ENCODE measurements at regions not wholly inside any gene's neighbourhood (a gene's known extent, or its start where the extent isn't known, plus 50 kb on each side); places are given as distances from the start of the nearest gene placed in this dataset.

- no peak overlapping the region for H4K91ac ChIP-seq (ENCODE audit: low read depth, low read length, poor library complexity)
- H3K4me2 ChIP-seq (ENCODE audit: insufficient read depth, low read length, poor library complexity, severe bottlenecking), result no peak overlapping the region
- no peak overlapping the region for H3K9ac ChIP-seq (ENCODE audit: low read depth, low read length, poor library complexity)
- no peak for DNase-seq (ENCODE audit: low spot score)
- WGBS, 2 donors (ENCODE audit: extremely low coverage in 2 of 2, insufficient read length in 2 of 2, insufficient replicate concordance in 1 of 2), result no CpG with 5 or more reads among the region's 3 CpGs
- H2BK120ac ChIP-seq (ENCODE audit: low read depth, low read length), result no peak overlapping the region
- peaks cover 0 to 8% of the 10 kb centered on the region in 2 donors for H3K9me3 ChIP-seq (replicated peaks in 1 of 2; ENCODE audit: control insufficient read depth in 2 of 2, insufficient read depth in 1 of 2, low read depth in 1 of 2, low read length in 2 of 2)
- H3K79me1 ChIP-seq (ENCODE audit: low read depth, low read length), result no peaks in the 10 kb centered on the region
- H2AK5ac ChIP-seq (ENCODE audit: low read depth, low read length), result no peak overlapping the region
- no peaks in the 10 kb centered on the region for H3K27me3 ChIP-seq (ENCODE audit: control insufficient read depth in 3 of 3, insufficient read depth in 3 of 3, low read depth in 1 of 3, low read length in 3 of 3)
- H2AFZ ChIP-seq (ENCODE audit: low read length), result no peak overlapping the region
- H3K4me1 ChIP-seq (ENCODE audit: control insufficient read depth in 2 of 2, insufficient read depth in 1 of 2, low read depth in 1 of 2, low read length in 2 of 2), result no peaks in the 10 kb centered on the region
- H3K18ac ChIP-seq (ENCODE audit: low read length), result no peak overlapping the region
- no peak overlapping the region for H2BK12ac ChIP-seq (ENCODE audit: low read length)
- no peak overlapping the region for H3K4ac ChIP-seq (ENCODE audit: low read length)
- no peak overlapping the region for H2BK5ac ChIP-seq (ENCODE audit: low read length)
- H2BK15ac ChIP-seq (ENCODE audit: low read length), result no peak overlapping the region
- no peaks in the 10 kb centered on the region for H3K36me3 ChIP-seq (replicated peaks in 1 of 2; ENCODE audit: control insufficient read depth in 2 of 2, insufficient read depth in 2 of 2, low read length in 2 of 2)
- H4K8ac ChIP-seq (ENCODE audit: low read depth, low read length), result no peak overlapping the region
- H3K23ac ChIP-seq (ENCODE audit: low read depth, low read length, poor library complexity), result no peak overlapping the region
- H3K14ac ChIP-seq (ENCODE audit: low read length), result no peak overlapping the region
- no peak overlapping the region for H3K4me3 ChIP-seq (ENCODE audit: low read length in 2 of 2)
- no peak overlapping the region for H3K27ac ChIP-seq (replicated peaks; ENCODE audit: low read length)
Observed at GRCh38 chr3:28972921-28973320, 307.9 kb upstream of the RBMS3 start.

GRCh38 chr3:28973609-28974008 lies 307.3 kb upstream of the RBMS3 start:
- Histone ChIP-seq H4K91ac (ENCODE audit: low read depth, low read length, poor library complexity) (no peak overlapping the region), H3K27ac (replicated peaks; ENCODE audit: low read length) (no peak overlapping the region), H2AFZ (ENCODE audit: low read length) (no peak overlapping the region), H3K9ac (ENCODE audit: low read depth, low read length, poor library complexity) (no peak overlapping the region), H4K8ac (ENCODE audit: low read depth, low read length) (no peak overlapping the region), H3K36me3 (replicated peaks in 1 of 2; ENCODE audit: control insufficient read depth in 2 of 2, insufficient read depth in 2 of 2, low read length in 2 of 2) (no peaks in the 10 kb centered on the region), H2BK12ac (ENCODE audit: low read length) (no peak overlapping the region), H2BK15ac (ENCODE audit: low read length) (no peak overlapping the region), H2BK120ac (ENCODE audit: low read depth, low read length) (no peak overlapping the region), H2BK5ac (ENCODE audit: low read length) (no peak overlapping the region), H3K4ac (ENCODE audit: low read length) (no peak overlapping the region), H3K23ac (ENCODE audit: low read depth, low read length, poor library complexity) (no peak overlapping the region), H3K79me1 (ENCODE audit: low read depth, low read length) (no peaks in the 10 kb centered on the region), H3K14ac (ENCODE audit: low read length) (no peak overlapping the region), H3K18ac (ENCODE audit: low read length) (no peak overlapping the region), H3K4me1 (ENCODE audit: control insufficient read depth in 2 of 2, insufficient read depth in 1 of 2, low read depth in 1 of 2, low read length in 2 of 2) (no peaks in the 10 kb centered on the region), H3K4me3 (ENCODE audit: low read length in 2 of 2) (no peak overlapping the region), H3K27me3 (ENCODE audit: control insufficient read depth in 3 of 3, insufficient read depth in 3 of 3, low read depth in 1 of 3, low read length in 3 of 3) (no peaks in the 10 kb centered on the region), H3K9me3 (replicated peaks in 1 of 2; ENCODE audit: control insufficient read depth in 2 of 2, insufficient read depth in 1 of 2, low read depth in 1 of 2, low read length in 2 of 2) (peaks cover 0 to 8% of the 10 kb centered on the region in 2 donors), H3K4me2 (ENCODE audit: insufficient read depth, low read length, poor library complexity, severe bottlenecking) (no peak overlapping the region), H2AK5ac (ENCODE audit: low read depth, low read length) (no peak overlapping the region)
- DNase-seq (ENCODE audit: low spot score), result no peak

- 100% methylated on average over 1 of the region's 3 CpGs; no CpG with 5 or more reads in 1 of the 2 donors for WGBS, 2 donors (ENCODE audit: extremely low coverage in 2 of 2, insufficient read length in 2 of 2, insufficient replicate concordance in 1 of 2)
- H3K18ac ChIP-seq (ENCODE audit: low read length), result no peak overlapping the region
- no peak overlapping the region for H3K4me2 ChIP-seq (ENCODE audit: insufficient read depth, low read length, poor library complexity, severe bottlenecking)
- no peaks in the 10 kb centered on the region for H3K79me1 ChIP-seq (ENCODE audit: low read depth, low read length)
- no peak overlapping the region for H3K4me3 ChIP-seq (ENCODE audit: low read length in 2 of 2)
- no peak overlapping the region for H2BK120ac ChIP-seq (ENCODE audit: low read depth, low read length)
- no peaks in the 10 kb centered on the region for H3K36me3 ChIP-seq (replicated peaks in 1 of 2; ENCODE audit: control insufficient read depth in 2 of 2, insufficient read depth in 2 of 2, low read length in 2 of 2)
- no peak overlapping the region for H3K14ac ChIP-seq (ENCODE audit: low read length)
- H3K9ac ChIP-seq (ENCODE audit: low read depth, low read length, poor library complexity), result no peak overlapping the region
- H3K27me3 ChIP-seq (ENCODE audit: control insufficient read depth in 3 of 3, insufficient read depth in 3 of 3, low read depth in 1 of 3, low read length in 3 of 3), result no peaks in the 10 kb centered on the region
- no peak overlapping the region for H3K27ac ChIP-seq (replicated peaks; ENCODE audit: low read length)
- H3K4ac ChIP-seq (ENCODE audit: low read length), result no peak overlapping the region
- no peak overlapping the region for H2AFZ ChIP-seq (ENCODE audit: low read length)
- H2BK15ac ChIP-seq (ENCODE audit: low read length), result no peak overlapping the region
- H4K91ac ChIP-seq (ENCODE audit: low read depth, low read length, poor library complexity), result no peak overlapping the region
- no peaks in the 10 kb centered on the region for H3K4me1 ChIP-seq (ENCODE audit: control insufficient read depth in 2 of 2, insufficient read depth in 1 of 2, low read depth in 1 of 2, low read length in 2 of 2)
- H2BK5ac ChIP-seq (ENCODE audit: low read length), result no peak overlapping the region
- no peak for DNase-seq (ENCODE audit: low spot score)
- no peak overlapping the region for H3K23ac ChIP-seq (ENCODE audit: low read depth, low read length, poor library complexity)
- no peak overlapping the region for H2BK12ac ChIP-seq (ENCODE audit: low read length)
- H3K9me3 ChIP-seq (replicated peaks in 1 of 2; ENCODE audit: control insufficient read depth in 2 of 2, insufficient read depth in 1 of 2, low read depth in 1 of 2, low read length in 2 of 2), result no peaks in the 10 kb centered on the region
- no peak overlapping the region for H4K8ac ChIP-seq (ENCODE audit: low read depth, low read length)
- H2AK5ac ChIP-seq (ENCODE audit: low read depth, low read length), result no peak overlapping the region
Observed at GRCh38 chr3:28978092-28978491, 302.8 kb upstream of the RBMS3 start.

GRCh38 chr3:28980131-28980530 lies 300.7 kb upstream of the RBMS3 start:
- H2BK5ac ChIP-seq (ENCODE audit: low read length), result no peak overlapping the region
- no peak overlapping the region for H2BK120ac ChIP-seq (ENCODE audit: low read depth, low read length)
- H4K8ac ChIP-seq (ENCODE audit: low read depth, low read length), result no peak overlapping the region
- H3K9ac ChIP-seq (ENCODE audit: low read depth, low read length, poor library complexity), result no peak overlapping the region
- H3K9me3 ChIP-seq (replicated peaks in 1 of 2; ENCODE audit: control insufficient read depth in 2 of 2, insufficient read depth in 1 of 2, low read depth in 1 of 2, low read length in 2 of 2), result no peaks in the 10 kb centered on the region
- no peak overlapping the region for H2AFZ ChIP-seq (ENCODE audit: low read length)
- H3K4me1 ChIP-seq (ENCODE audit: control insufficient read depth in 2 of 2, insufficient read depth in 1 of 2, low read depth in 1 of 2, low read length in 2 of 2), result no peaks in the 10 kb centered on the region
- H2AK5ac ChIP-seq (ENCODE audit: low read depth, low read length), result no peak overlapping the region
- WGBS, 2 donors (ENCODE audit: extremely low coverage in 2 of 2, insufficient read length in 2 of 2, insufficient replicate concordance in 1 of 2), result no CpG with 5 or more reads among the region's 1 CpG
- no peak overlapping the region for H3K27ac ChIP-seq (replicated peaks; ENCODE audit: low read length)
- H3K23ac ChIP-seq (ENCODE audit: low read depth, low read length, poor library complexity), result no peak overlapping the region
- H3K14ac ChIP-seq (ENCODE audit: low read length), result no peak overlapping the region
- no peaks in the 10 kb centered on the region for H3K27me3 ChIP-seq (ENCODE audit: control insufficient read depth in 3 of 3, insufficient read depth in 3 of 3, low read depth in 1 of 3, low read length in 3 of 3)
- H3K4me2 ChIP-seq (ENCODE audit: insufficient read depth, low read length, poor library complexity, severe bottlenecking), result no peak overlapping the region
- H3K4ac ChIP-seq (ENCODE audit: low read length), result no peak overlapping the region
- no peak overlapping the region for H3K4me3 ChIP-seq (ENCODE audit: low read length in 2 of 2)
- H3K79me1 ChIP-seq (ENCODE audit: low read depth, low read length), result no peaks in the 10 kb centered on the region
- H3K18ac ChIP-seq (ENCODE audit: low read length), result no peak overlapping the region
- H2BK15ac ChIP-seq (ENCODE audit: low read length), result no peak overlapping the region
- H3K36me3 ChIP-seq (replicated peaks in 1 of 2; ENCODE audit: control insufficient read depth in 2 of 2, insufficient read depth in 2 of 2, low read length in 2 of 2), result no peaks in the 10 kb centered on the region
- DNase-seq (ENCODE audit: low spot score), result no peak
- H2BK12ac ChIP-seq (ENCODE audit: low read length), result no peak overlapping the region
- H4K91ac ChIP-seq (ENCODE audit: low read depth, low read length, poor library complexity), result no peak overlapping the region
